ENCODE measurements at regions not wholly inside any gene's neighbourhood (a gene's known extent, or its start where the extent isn't known, plus 50 kb on each side); places are given as distances from the start of the nearest gene placed in this dataset.

DNA sequence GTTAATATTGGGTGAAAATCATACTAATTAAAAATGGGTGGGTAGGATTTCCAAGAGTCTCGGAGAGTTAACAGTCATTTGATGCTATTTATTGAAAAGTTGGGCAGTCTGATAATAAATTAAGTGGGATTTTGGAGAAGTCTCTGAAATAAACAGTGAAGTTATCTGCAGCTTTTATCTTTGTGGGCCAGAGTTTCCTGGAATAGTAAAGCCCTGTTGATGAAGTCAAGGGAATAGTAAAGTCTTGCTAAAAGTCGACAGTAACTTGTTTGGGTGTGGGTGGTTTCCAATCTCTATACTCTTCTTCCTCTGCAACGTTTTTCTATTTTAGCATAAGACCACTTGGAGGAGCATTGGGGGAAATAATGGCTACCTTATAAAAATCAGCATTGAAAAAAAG is 493.6 kb downstream of the EPM2A start:
- no peak overlapping the region for H3K9ac ChIP-seq (replicated peaks in 1 of 4; ENCODE audit: extremely low read depth in 1 of 4, low read depth in 3 of 4, low read length in 3 of 4)
- ChIA-PET CTCF (ENCODE audit: partially characterized antibody) (no interaction called here), POLR2A (ENCODE audit: partially characterized antibody) (no interaction called here)
- DNase-seq (ENCODE audit: low read depth in 1 of 2, low spot score in 2 of 2) (no peak), FAIRE-seq (no peak)
- H3K14ac ChIP-seq (ENCODE audit: insufficient read length): no peak overlapping the region
- H3K4me1 ChIP-seq (replicated peaks in 1 of 4; ENCODE audit: control insufficient read depth in 3 of 4, insufficient read depth in 4 of 4, low read length in 3 of 4): peaks cover 0 to 2% (median 0%) of the 10 kb centered on the region in 4 experiments; a peak in 1 of 7 replicates
- H3K4me3 ChIP-seq (ENCODE audit: extremely low read depth in 1 of 4, insufficient read depth in 2 of 4, low read depth in 3 of 4, low read length in 4 of 4): no peak overlapping the region
- H2AK5ac ChIP-seq (ENCODE audit: low read depth, low read length): no peak overlapping the region
- no peak overlapping the region for H3K4ac ChIP-seq (replicated peaks; ENCODE audit: insufficient read length, low read depth, low read length)
- H2BK120ac ChIP-seq (replicated peaks; ENCODE audit: low read depth, low read length): no peak overlapping the region
- H3K79me2 ChIP-seq (ENCODE audit: control insufficient read depth in 1 of 2, insufficient read depth in 2 of 2, low read length in 2 of 2): no peaks in the 10 kb centered on the region
- H3K27ac ChIP-seq (ENCODE audit: low read depth, low read length): no peak overlapping the region
- 98% methylated on average over 3 of the region's 3 CpGs; no CpG with 5 or more reads in 1 of the 2 experiments for WGBS, 2 experiments (ENCODE audit: extremely low coverage in 1 of 2, insufficient coverage in 1 of 2, insufficient read length in 1 of 2, insufficient replicate concordance in 2 of 2, low coverage in 1 of 2, low lambda C conversion rate in 2 of 2, missing lambda C conversion rate in 1 of 2)
- no peaks in the 10 kb centered on the region for H3K79me1 ChIP-seq (ENCODE audit: low read depth, low read length)
- no peak overlapping the region for H4K91ac ChIP-seq (replicated peaks; ENCODE audit: insufficient read length, low read length)
- no peak overlapping the region for H3K56ac ChIP-seq (replicated peaks; ENCODE audit: insufficient read length, low read depth, low read length)
- no peak overlapping the region for H3K18ac ChIP-seq (ENCODE audit: extremely low read depth, low read length)
- no peak overlapping the region for H2AFZ ChIP-seq (ENCODE audit: low read length)
- H3K27me3 ChIP-seq (replicated peaks in 1 of 4; ENCODE audit: control insufficient read depth in 3 of 4, extremely low read depth in 1 of 4, insufficient read depth in 3 of 4, low read length in 3 of 4): no peaks in the 10 kb centered on the region
- no peak overlapping the region for H2BK12ac ChIP-seq (ENCODE audit: low read depth, low read length)
- no peak overlapping the region for H3K4me2 ChIP-seq (ENCODE audit: insufficient read depth in 1 of 2, low read depth in 2 of 2, low read length in 2 of 2)
- H2BK5ac ChIP-seq (ENCODE audit: low read depth, low read length): no peak overlapping the region
- H3K9me3 ChIP-seq (ENCODE audit: insufficient read depth in 2 of 2, low read depth in 1 of 2, low read length in 1 of 2): no peaks in the 10 kb centered on the region
- H4K5ac ChIP-seq (ENCODE audit: insufficient read length, low read depth, low read length): no peak overlapping the region
- no peak overlapping the region for H2BK20ac ChIP-seq (ENCODE audit: low read length)
- no peak overlapping the region for H4K8ac ChIP-seq (ENCODE audit: extremely low read depth, insufficient read depth, low read length)
- H3K23me2 ChIP-seq (ENCODE audit: low read depth, low read length): no peaks in the 10 kb centered on the region; the same call in 1 of the 2 replicates
- H3K23ac ChIP-seq (ENCODE audit: insufficient read length): no peak overlapping the region
- no peaks in the 10 kb centered on the region for H4K20me1 ChIP-seq (replicated peaks in 1 of 2; ENCODE audit: control insufficient read depth in 1 of 2, insufficient read depth in 2 of 2, low read length in 2 of 2)
- H3K36me3 ChIP-seq (ENCODE audit: control insufficient read depth in 2 of 4, insufficient read depth in 4 of 4, low read length in 3 of 4): no peaks in the 10 kb centered on the region
- H2BK15ac ChIP-seq (ENCODE audit: low read length): no peak overlapping the region
- TF ChIP-seq ASH2L (IDR thresholded peaks at IDR 0.05; ENCODE audit: low read length) (no peak), NRF1 (IDR thresholded peaks at IDR 0.05; ENCODE audit: low read depth, low read length) (no peak), TBP (IDR thresholded peaks at IDR 0.05; ENCODE audit: low read depth, low read length) (no peak), GABPA (IDR thresholded peaks at IDR 0.05; ENCODE audit: borderline replicate concordance, insufficient read depth, low read length) (no peak), KDM5A (IDR thresholded peaks at IDR 0.05; ENCODE audit: low read length) (no peak)

All from H1 (cell line).